SIG-M5 treated with dmso at 0.1 percent for 504 hours (cell line): ENCODE measurements at regions not wholly inside any gene's neighbourhood (a gene's known extent, or its start where the extent isn't known, plus 50 kb on each side); places are given as distances from the start of the nearest gene placed in this dataset.

Experiments
- DNase-seq: peaks from one replicate; lab custom pipeline; 2025; ENCODE audit not compliant: unreplicated experiment; lab: John Stamatoyannopoulos, UW

GRCh38 chr13:111394211-111394922, 73.9 kb downstream of the TEX29 start:
- no peak for DNase-seq

- no peak for DNase-seq
Observed at GRCh38 chr13:111395511-111396393, 75.3 kb downstream of the TEX29 start.

- DNase-seq = no peak
Observed at GRCh38 chr13:111396457-111396856, 76.0 kb downstream of the TEX29 start.

GRCh38 chr13:111397202-111397880, 76.9 kb downstream of the TEX29 start:
- no peak for DNase-seq

- DNase-seq = no peak
Observed at GRCh38 chr13:111398196-111398595, 77.8 kb downstream of the TEX29 start.

- DNase-seq = no peak
Observed at GRCh38 chr13:111398715-111399299, 78.4 kb downstream of the TEX29 start.

GRCh38 chr13:111399334-111399733, 78.9 kb downstream of the TEX29 start:
- DNase-seq = no peak

GRCh38 chr13:111399776-111400538, 79.5 kb downstream of the TEX29 start:
- DNase-seq = no peak

GRCh38 chr13:111401151-111401550, 80.7 kb downstream of the TEX29 start:
- DNase-seq = no peak

GRCh38 chr13:111401755-111402154, 81.3 kb downstream of the TEX29 start:
- DNase-seq = no peak

GRCh38 chr13:111402441-111402840, 82.0 kb downstream of the TEX29 start:
- DNase-seq = no peak

- DNase-seq = no peak
Observed at GRCh38 chr13:111403266-111403665, 82.8 kb downstream of the TEX29 start.

- DNase-seq = no peak
Observed at GRCh38 chr13:111404746-111405145, 84.3 kb downstream of the TEX29 start.

GRCh38 chr13:111406636-111407035, 86.2 kb downstream of the TEX29 start:
- DNase-seq = no peak

GRCh38 chr13:111407381-111408131, 87.1 kb downstream of the TEX29 start:
- no peak for DNase-seq

- DNase-seq = no peak
Observed at GRCh38 chr13:111409413-111409812, 89.0 kb downstream of the TEX29 start.

GRCh38 chr13:111410232-111411021, 90.0 kb downstream of the TEX29 start:
- DNase-seq = no peak

- no peak for DNase-seq
Observed at GRCh38 chr13:111411151-111411858, 90.9 kb downstream of the TEX29 start.
